ENCODE measurements at regions not wholly inside any gene's neighbourhood (a gene's known extent, or its start where the extent isn't known, plus 50 kb on each side); places are given as distances from the start of the nearest gene placed in this dataset.
"Not testable (repeated sequence)": the region's sequence is repeated elsewhere in the genome, so short reads cannot be mapped to it uniquely, and the experiment has no call there.

DNA sequence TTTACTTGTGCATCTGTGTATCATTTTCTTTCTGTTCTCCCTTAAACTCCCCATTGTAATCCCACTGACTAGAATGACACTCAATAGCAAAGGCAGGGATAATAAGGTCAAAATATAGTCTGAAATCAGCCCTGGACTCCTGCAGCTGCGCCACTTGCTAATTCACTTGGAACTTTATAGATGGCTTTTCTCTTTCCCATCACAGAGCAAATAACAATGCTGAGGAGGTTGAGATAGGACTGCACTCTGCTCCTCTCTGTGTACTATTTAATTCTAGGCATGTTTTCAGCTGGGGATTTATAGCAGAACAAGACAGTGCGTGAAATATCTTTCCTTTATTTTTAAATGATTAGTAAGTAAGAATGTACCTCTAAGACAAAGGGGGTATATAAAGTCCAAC, 324.2 kb downstream of the LNPK start:
- H3K27me3 ChIP-seq (ENCODE audit: control insufficient read depth, insufficient read depth, low read length) = no peaks in the 10 kb centered on the region
- no peaks in the 10 kb centered on the region for H3K4me1 ChIP-seq (ENCODE audit: control insufficient read depth, insufficient read depth, low read length)
- H3K9ac ChIP-seq (ENCODE audit: low read depth, low read length) = no peak overlapping the region
- no peaks in the 10 kb centered on the region for H3K36me3 ChIP-seq (ENCODE audit: control insufficient read depth, insufficient read depth, low read length)
- no peak overlapping the region for H3K4me3 ChIP-seq (ENCODE audit: low read depth, low read length)
- H3K9me3 ChIP-seq (ENCODE audit: control insufficient read depth, insufficient read depth, low read length) = no peaks in the 10 kb centered on the region

DNA sequence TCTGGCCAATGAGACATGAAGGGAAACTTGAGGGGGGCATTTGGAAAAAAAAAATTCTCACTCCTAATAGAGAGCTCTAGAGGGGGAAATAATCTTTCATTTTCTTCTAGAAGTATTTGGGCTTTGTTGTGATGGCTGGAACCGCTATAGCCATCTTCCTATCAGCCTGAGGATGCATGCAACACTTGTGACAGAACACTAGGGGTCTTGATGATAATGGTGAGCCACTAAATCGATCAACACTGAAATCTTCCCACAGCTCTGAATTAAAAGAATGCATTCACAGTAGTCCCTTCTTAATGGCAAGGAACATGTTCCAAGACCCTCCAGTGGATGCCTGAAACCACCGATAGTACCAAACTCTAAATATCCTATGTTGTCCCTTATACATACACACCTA, 325.3 kb downstream of the LNPK start:
- Histone ChIP-seq H3K9ac (ENCODE audit: low read depth, low read length) (no peak overlapping the region), H3K4me1 (ENCODE audit: control insufficient read depth, insufficient read depth, low read length) (no peaks in the 10 kb centered on the region), H3K27me3 (ENCODE audit: control insufficient read depth, insufficient read depth, low read length) (no peaks in the 10 kb centered on the region), H3K4me3 (ENCODE audit: low read depth, low read length) (no peak overlapping the region), H3K36me3 (ENCODE audit: control insufficient read depth, insufficient read depth, low read length) (no peaks in the 10 kb centered on the region), H3K9me3 (ENCODE audit: control insufficient read depth, insufficient read depth, low read length) (no peaks in the 10 kb centered on the region)

DNA sequence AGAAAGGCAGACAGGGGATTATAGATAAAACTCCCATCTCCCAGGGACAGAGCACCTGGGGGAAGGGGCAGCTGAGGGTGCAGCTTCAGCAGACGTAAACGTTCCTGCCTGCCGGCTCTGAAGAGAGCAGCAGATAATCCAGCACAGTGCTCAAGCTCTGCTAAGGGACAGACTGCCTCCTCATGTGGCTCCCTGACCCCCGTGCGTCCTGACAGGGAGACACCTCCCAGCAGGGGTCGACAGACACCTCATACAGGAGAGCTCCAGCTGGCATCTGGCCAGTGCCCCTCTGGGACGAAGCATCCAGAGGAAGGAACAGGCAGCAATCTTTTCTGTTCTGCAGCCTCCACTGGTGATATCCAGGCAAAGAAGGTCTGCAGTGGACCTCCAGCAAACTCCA, 333.3 kb downstream of the LNPK start:
- not testable (repeated sequence) for H3K9ac ChIP-seq (ENCODE audit: low read depth, low read length); H3K27me3 ChIP-seq (ENCODE audit: control insufficient read depth, insufficient read depth, low read length); H3K9me3 ChIP-seq (ENCODE audit: control insufficient read depth, insufficient read depth, low read length); H3K4me1 ChIP-seq (ENCODE audit: control insufficient read depth, insufficient read depth, low read length); H3K36me3 ChIP-seq (ENCODE audit: control insufficient read depth, insufficient read depth, low read length); H3K4me3 ChIP-seq (ENCODE audit: low read depth, low read length)

DNA sequence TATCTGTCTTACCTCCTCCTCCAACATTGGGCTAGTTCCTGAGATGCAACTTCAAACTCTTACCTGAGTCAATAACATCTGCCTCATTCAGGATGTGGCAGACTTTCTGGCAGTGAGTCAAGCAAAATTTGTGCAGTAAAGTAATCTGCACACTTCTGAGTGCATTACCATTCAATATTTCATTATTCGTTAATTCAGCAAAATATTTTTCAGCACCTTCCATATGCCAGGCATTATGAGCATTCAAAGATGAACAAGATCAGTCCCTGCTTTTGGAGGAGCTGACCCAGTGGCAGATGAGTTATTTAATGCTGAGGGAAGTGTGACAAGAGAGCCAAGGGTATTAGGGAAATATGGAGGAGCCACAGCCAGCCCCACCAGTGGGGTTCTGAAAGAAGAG, 339.7 kb downstream of the LNPK start:
- H3K9ac ChIP-seq (ENCODE audit: low read depth, low read length) = no peak overlapping the region
- no peak overlapping the region for H3K4me3 ChIP-seq (ENCODE audit: low read depth, low read length)
- H3K9me3 ChIP-seq (ENCODE audit: control insufficient read depth, insufficient read depth, low read length) = no peaks in the 10 kb centered on the region
- peaks cover 3% of the 10 kb centered on the region for H3K36me3 ChIP-seq (ENCODE audit: control insufficient read depth, insufficient read depth, low read length)
- no peaks in the 10 kb centered on the region for H3K27me3 ChIP-seq (ENCODE audit: control insufficient read depth, insufficient read depth, low read length)
- no peaks in the 10 kb centered on the region for H3K4me1 ChIP-seq (ENCODE audit: control insufficient read depth, insufficient read depth, low read length)

- H3K4me3 ChIP-seq (ENCODE audit: low read depth, low read length) = no peak overlapping the region
- H3K36me3 ChIP-seq (ENCODE audit: control insufficient read depth, insufficient read depth, low read length) = no peaks in the 10 kb centered on the region
- peaks cover 4% of the 10 kb centered on the region for H3K9me3 ChIP-seq (ENCODE audit: control insufficient read depth, insufficient read depth, low read length)
- H3K27me3 ChIP-seq (ENCODE audit: control insufficient read depth, insufficient read depth, low read length) = no peaks in the 10 kb centered on the region
- H3K9ac ChIP-seq (ENCODE audit: low read depth, low read length) = no peak overlapping the region
- H3K4me1 ChIP-seq (ENCODE audit: control insufficient read depth, insufficient read depth, low read length) = no peaks in the 10 kb centered on the region
Measured at GRCh38 chr2:175648577-175649063, 353.4 kb downstream of the LNPK start.

GRCh38 chr2:175647058-175647457, 355.0 kb downstream of the LNPK start:
- Histone ChIP-seq H3K36me3 (ENCODE audit: control insufficient read depth, insufficient read depth, low read length) (no peaks in the 10 kb centered on the region), H3K9ac (ENCODE audit: low read depth, low read length) (no peak overlapping the region), H3K4me3 (ENCODE audit: low read depth, low read length) (no peak overlapping the region), H3K27me3 (ENCODE audit: control insufficient read depth, insufficient read depth, low read length) (no peaks in the 10 kb centered on the region), H3K9me3 (ENCODE audit: control insufficient read depth, insufficient read depth, low read length) (peaks cover 4% of the 10 kb centered on the region), H3K4me1 (ENCODE audit: control insufficient read depth, insufficient read depth, low read length) (no peaks in the 10 kb centered on the region)

GRCh38 chr2:175640655-175641054, 361.4 kb downstream of the LNPK start:
- Histone ChIP-seq H3K27me3 (ENCODE audit: control insufficient read depth, insufficient read depth, low read length) (no peaks in the 10 kb centered on the region), H3K36me3 (ENCODE audit: control insufficient read depth, insufficient read depth, low read length) (no peaks in the 10 kb centered on the region), H3K9me3 (ENCODE audit: control insufficient read depth, insufficient read depth, low read length) (no peaks in the 10 kb centered on the region), H3K4me1 (ENCODE audit: control insufficient read depth, insufficient read depth, low read length) (no peaks in the 10 kb centered on the region), H3K4me3 (ENCODE audit: low read depth, low read length) (no peak overlapping the region), H3K9ac (ENCODE audit: low read depth, low read length) (no peak overlapping the region)

DNA sequence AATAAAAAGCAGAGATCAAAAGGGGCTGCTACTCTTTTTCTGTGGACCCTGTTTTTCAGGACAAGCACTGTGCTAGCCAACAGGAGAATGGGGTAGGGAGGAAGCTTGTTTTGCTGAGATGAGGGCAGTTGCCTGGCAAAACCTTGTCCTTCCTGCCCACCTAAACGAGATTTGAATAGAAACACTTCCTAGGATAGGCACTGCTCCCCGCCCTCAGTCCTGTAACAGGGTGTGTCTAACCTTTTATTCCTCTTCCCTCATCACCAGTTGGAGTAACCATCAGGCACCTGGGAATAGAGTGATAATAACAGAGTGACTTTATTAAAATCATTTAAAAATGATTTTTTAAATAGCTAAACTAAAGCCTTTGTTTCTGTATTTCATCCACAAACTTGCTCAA, 368.8 kb downstream of the LNPK start:
- Histone ChIP-seq H3K27me3 (ENCODE audit: control insufficient read depth, insufficient read depth, low read length) (no peaks in the 10 kb centered on the region), H3K4me3 (ENCODE audit: low read depth, low read length) (no peak overlapping the region), H3K4me1 (ENCODE audit: control insufficient read depth, insufficient read depth, low read length) (no peaks in the 10 kb centered on the region), H3K36me3 (ENCODE audit: control insufficient read depth, insufficient read depth, low read length) (no peaks in the 10 kb centered on the region), H3K9me3 (ENCODE audit: control insufficient read depth, insufficient read depth, low read length) (no peaks in the 10 kb centered on the region), H3K9ac (ENCODE audit: low read depth, low read length) (no peak overlapping the region)

GRCh38 chr2:175631245-175631623, 370.8 kb downstream of the LNPK start:
- H3K9me3 ChIP-seq (ENCODE audit: control insufficient read depth, insufficient read depth, low read length) = no peaks in the 10 kb centered on the region
- H3K36me3 ChIP-seq (ENCODE audit: control insufficient read depth, insufficient read depth, low read length) = no peaks in the 10 kb centered on the region
- no peaks in the 10 kb centered on the region for H3K27me3 ChIP-seq (ENCODE audit: control insufficient read depth, insufficient read depth, low read length)
- no peak overlapping the region for H3K9ac ChIP-seq (ENCODE audit: low read depth, low read length)
- no peaks in the 10 kb centered on the region for H3K4me1 ChIP-seq (ENCODE audit: control insufficient read depth, insufficient read depth, low read length)
- no peak overlapping the region for H3K4me3 ChIP-seq (ENCODE audit: low read depth, low read length)

DNA sequence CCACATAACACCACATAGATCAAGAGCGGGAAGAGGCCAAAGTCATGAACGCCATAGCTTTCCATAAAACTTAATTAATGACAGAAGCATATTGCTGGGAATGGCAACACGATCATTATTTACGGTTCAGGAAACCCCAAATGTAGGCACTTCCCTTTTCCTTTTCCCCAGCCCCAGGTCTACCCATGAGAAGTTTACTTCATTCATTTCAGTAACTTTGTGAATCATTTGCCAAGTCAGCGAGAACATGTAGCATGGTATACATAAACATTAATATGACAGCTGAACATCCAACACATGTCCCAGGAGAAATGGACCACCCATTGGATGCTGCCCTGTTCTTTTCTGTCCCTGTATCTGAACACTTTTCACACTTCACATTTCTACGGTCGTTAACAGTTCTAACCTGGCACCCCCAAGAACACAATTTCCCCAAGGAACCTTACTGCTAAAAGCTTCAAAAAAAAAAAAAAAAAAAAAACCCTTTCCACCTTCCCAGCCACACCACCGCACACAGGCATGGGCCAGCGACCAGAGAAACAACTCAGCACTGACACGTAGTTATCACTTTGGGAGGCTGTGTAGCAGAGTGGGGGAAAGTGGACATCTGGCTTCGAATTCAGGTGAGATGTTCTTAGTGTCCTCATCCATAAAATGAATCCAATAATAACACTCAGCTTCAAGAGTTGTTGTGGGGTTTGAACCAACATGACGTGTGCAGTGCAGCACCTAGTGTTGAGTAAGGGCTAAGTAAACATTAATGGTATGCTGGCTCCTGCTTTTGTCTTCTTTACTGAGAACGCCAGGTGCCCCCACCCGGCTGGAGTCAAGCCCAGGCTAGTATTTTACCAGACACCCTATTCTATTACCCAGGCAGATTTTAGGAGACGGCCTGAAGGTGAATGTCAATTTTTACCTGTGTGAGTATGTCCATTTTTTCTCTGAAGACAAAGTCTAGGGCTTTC, 371.5 kb downstream of the LNPK start:
- H3K9me3 ChIP-seq (ENCODE audit: control insufficient read depth, insufficient read depth, low read length) = no peaks in the 10 kb centered on the region
- no peaks in the 10 kb centered on the region for H3K36me3 ChIP-seq (ENCODE audit: control insufficient read depth, insufficient read depth, low read length)
- H3K4me1 ChIP-seq (ENCODE audit: control insufficient read depth, insufficient read depth, low read length) = no peaks in the 10 kb centered on the region
- no peak overlapping the region for H3K9ac ChIP-seq (ENCODE audit: low read depth, low read length)
- no peaks in the 10 kb centered on the region for H3K27me3 ChIP-seq (ENCODE audit: control insufficient read depth, insufficient read depth, low read length)
- H3K4me3 ChIP-seq (ENCODE audit: low read depth, low read length) = no peak overlapping the region

DNA sequence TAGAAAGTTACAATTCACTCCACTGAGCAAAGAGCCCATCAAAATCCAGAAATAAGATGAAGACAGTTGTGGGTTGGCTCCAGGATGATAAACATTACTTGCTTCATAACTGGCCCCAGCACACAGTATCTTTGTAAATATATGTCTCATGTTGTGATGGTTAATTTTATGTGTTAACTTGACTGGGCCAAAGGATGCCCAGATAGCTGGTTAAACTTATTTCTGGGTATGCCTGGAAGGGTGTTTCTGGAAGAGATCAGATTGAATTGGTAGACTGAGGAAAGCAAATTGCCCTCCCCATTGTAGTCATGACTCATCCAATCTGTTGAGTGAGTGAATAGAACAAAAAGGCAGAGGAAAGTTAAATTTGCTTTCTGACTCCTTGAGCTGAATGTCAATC, 373.8 kb downstream of the LNPK start:
- no peaks in the 10 kb centered on the region for H3K27me3 ChIP-seq (ENCODE audit: control insufficient read depth, insufficient read depth, low read length)
- H3K36me3 ChIP-seq (ENCODE audit: control insufficient read depth, insufficient read depth, low read length) = no peaks in the 10 kb centered on the region
- no peak overlapping the region for H3K9ac ChIP-seq (ENCODE audit: low read depth, low read length)
- H3K9me3 ChIP-seq (ENCODE audit: control insufficient read depth, insufficient read depth, low read length) = no peaks in the 10 kb centered on the region
- H3K4me3 ChIP-seq (ENCODE audit: low read depth, low read length) = no peak overlapping the region
- no peaks in the 10 kb centered on the region for H3K4me1 ChIP-seq (ENCODE audit: control insufficient read depth, insufficient read depth, low read length)

DNA sequence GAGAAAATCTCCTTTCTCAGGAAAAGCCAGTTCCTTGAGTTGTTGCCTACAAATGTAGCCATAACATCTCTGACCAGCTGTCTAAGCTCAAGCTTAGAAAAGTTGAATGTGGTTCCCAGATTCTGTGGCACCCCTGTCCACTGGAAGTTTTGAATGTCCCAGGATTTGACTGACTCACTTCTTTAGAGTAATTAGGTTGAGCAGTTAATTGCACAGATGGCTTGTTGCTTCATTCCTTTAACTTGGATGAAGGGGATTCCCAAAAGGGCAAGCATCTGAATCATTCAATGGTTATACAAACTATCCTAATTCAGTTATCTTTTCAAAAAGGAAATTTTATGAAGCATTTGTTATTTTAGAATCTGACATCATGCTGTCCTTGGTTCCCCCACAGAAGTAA, 374.7 kb downstream of the LNPK start:
- H3K27me3 ChIP-seq (ENCODE audit: control insufficient read depth, insufficient read depth, low read length) = no peaks in the 10 kb centered on the region
- no peaks in the 10 kb centered on the region for H3K4me1 ChIP-seq (ENCODE audit: control insufficient read depth, insufficient read depth, low read length)
- no peaks in the 10 kb centered on the region for H3K36me3 ChIP-seq (ENCODE audit: control insufficient read depth, insufficient read depth, low read length)
- no peaks in the 10 kb centered on the region for H3K9me3 ChIP-seq (ENCODE audit: control insufficient read depth, insufficient read depth, low read length)
- no peak overlapping the region for H3K4me3 ChIP-seq (ENCODE audit: low read depth, low read length)
- H3K9ac ChIP-seq (ENCODE audit: low read depth, low read length) = no peak overlapping the region
